ENCODE measurements at regions not wholly inside any gene's neighbourhood (a gene's known extent, or its start where the extent isn't known, plus 50 kb on each side); places are given as distances from the start of the nearest gene placed in this dataset.

DNA sequence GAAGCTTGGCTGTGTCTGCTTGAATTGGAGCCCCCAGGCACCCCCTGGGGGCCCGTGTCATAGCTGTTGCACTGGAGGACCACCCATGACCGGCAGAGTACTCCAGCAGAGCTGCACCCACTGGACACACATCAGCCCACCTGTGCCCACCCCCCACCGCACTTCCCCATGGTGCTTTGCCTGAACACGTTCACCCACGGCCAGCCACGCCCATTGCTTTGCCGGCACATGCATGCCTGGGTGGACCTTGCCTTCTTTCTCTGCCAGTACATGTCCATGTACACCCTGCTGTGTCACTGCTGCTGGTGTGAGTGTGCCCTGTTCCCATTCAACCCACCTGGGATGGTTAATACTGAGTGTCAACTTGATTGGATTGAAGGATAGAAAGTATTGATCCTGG lies 88.7 kb downstream of the SAMD9 start:
- TF ChIP-seq EZH2phosphoT487 (IDR thresholded peaks at IDR 0.05; ENCODE audit: borderline replicate concordance, low read depth): no peak
- TF ChIP-seq, protein P1, sequence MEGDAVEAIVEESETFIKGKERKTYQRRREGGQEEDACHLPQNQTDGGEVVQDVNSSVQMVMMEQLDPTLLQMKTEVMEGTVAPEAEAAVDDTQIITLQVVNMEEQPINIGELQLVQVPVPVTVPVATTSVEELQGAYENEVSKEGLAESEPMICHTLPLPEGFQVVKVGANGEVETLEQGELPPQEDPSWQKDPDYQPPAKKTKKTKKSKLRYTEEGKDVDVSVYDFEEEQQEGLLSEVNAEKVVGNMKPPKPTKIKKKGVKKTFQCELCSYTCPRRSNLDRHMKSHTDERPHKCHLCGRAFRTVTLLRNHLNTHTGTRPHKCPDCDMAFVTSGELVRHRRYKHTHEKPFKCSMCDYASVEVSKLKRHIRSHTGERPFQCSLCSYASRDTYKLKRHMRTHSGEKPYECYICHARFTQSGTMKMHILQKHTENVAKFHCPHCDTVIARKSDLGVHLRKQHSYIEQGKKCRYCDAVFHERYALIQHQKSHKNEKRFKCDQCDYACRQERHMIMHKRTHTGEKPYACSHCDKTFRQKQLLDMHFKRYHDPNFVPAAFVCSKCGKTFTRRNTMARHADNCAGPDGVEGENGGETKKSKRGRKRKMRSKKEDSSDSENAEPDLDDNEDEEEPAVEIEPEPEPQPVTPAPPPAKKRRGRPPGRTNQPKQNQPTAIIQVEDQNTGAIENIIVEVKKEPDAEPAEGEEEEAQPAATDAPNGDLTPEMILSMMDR (IDR thresholded peaks at IDR 0.05): no peak
- no peak for TF ChIP-seq YY1 (IDR thresholded peaks at IDR 0.05; ENCODE audit: low read depth)
- TF ChIP-seq POLR2AphosphoS5 (IDR thresholded peaks at IDR 0.05; ENCODE audit: low read depth, low read length): no peak
- no peak for TF ChIP-seq MXI1 (IDR thresholded peaks at IDR 0.05; ENCODE audit: low read depth, low read length)
- TF ChIP-seq CHD2 (IDR thresholded peaks at IDR 0.05; ENCODE audit: low read length, partially characterized antibody): no peak
- TF ChIP-seq, protein P2, sequence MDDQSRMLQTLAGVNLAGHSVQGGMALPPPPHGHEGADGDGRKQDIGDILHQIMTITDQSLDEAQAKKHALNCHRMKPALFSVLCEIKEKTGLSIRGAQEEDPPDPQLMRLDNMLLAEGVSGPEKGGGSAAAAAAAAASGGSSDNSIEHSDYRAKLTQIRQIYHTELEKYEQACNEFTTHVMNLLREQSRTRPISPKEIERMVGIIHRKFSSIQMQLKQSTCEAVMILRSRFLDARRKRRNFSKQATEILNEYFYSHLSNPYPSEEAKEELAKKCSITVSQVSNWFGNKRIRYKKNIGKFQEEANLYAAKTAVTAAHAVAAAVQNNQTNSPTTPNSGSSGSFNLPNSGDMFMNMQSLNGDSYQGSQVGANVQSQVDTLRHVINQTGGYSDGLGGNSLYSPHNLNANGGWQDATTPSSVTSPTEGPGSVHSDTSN (IDR thresholded peaks at IDR 0.05): no peak
- TF ChIP-seq, protein P3, sequence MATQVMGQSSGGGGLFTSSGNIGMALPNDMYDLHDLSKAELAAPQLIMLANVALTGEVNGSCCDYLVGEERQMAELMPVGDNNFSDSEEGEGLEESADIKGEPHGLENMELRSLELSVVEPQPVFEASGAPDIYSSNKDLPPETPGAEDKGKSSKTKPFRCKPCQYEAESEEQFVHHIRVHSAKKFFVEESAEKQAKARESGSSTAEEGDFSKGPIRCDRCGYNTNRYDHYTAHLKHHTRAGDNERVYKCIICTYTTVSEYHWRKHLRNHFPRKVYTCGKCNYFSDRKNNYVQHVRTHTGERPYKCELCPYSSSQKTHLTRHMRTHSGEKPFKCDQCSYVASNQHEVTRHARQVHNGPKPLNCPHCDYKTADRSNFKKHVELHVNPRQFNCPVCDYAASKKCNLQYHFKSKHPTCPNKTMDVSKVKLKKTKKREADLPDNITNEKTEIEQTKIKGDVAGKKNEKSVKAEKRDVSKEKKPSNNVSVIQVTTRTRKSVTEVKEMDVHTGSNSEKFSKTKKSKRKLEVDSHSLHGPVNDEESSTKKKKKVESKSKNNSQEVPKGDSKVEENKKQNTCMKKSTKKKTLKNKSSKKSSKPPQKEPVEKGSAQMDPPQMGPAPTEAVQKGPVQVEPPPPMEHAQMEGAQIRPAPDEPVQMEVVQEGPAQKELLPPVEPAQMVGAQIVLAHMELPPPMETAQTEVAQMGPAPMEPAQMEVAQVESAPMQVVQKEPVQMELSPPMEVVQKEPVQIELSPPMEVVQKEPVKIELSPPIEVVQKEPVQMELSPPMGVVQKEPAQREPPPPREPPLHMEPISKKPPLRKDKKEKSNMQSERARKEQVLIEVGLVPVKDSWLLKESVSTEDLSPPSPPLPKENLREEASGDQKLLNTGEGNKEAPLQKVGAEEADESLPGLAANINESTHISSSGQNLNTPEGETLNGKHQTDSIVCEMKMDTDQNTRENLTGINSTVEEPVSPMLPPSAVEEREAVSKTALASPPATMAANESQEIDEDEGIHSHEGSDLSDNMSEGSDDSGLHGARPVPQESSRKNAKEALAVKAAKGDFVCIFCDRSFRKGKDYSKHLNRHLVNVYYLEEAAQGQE (IDR thresholded peaks at IDR 0.05; ENCODE audit: low read depth, low read length): no peak
- TF ChIP-seq EP300 (IDR thresholded peaks at IDR 0.05; ENCODE audit: borderline replicate concordance in 1 of 2, low read depth in 1 of 2, low read length in 1 of 2): no peak

Data from SK-N-SH (cell line).